Myocyte (in vitro differentiated cells): ENCODE measurements at regions not wholly inside any gene's neighbourhood (a gene's known extent, or its start where the extent isn't known, plus 50 kb on each side); places are given as distances from the start of the nearest gene placed in this dataset.
A peak's percentile ranks its signal among the peaks of the same experiment; 100 is the strongest.
"Not testable (repeated sequence)": the region's sequence is repeated elsewhere in the genome, so short reads cannot be mapped to it uniquely, and the experiment has no call there.

Experiments
- DNase-seq: peaks from one replicate; pipeline ENCODE4 v3.0.0-alpha.2; 2012; ENCODE audit warnings: low read depth

GRCh38 chrX:80508083-80508482 is 87.8 kb downstream of the TENT5D start:
- not testable (repeated sequence) for DNase-seq

GRCh38 chrX:80511969-80512760 is 91.9 kb downstream of the TENT5D start:
- no peak for DNase-seq

GRCh38 chrX:80512924-80513323 is 92.7 kb downstream of the TENT5D start:
- DNase-seq: no peak

GRCh38 chrX:80513625-80514024 is 93.4 kb downstream of the TENT5D start:
- DNase-seq: no peak

GRCh38 chrX:80537096-80537495 is 116.8 kb downstream of the TENT5D start:
- DNase-seq: no peak

GRCh38 chrX:80550722-80551121 is 130.5 kb downstream of the TENT5D start:
- no peak for DNase-seq

- DNase-seq: no peak
Measured at GRCh38 chrX:80556148-80556547, 135.9 kb downstream of the TENT5D start.

- no peak for DNase-seq
Measured at GRCh38 chrX:80572636-80573035, 152.4 kb downstream of the TENT5D start.

- no peak for DNase-seq
Measured at GRCh38 chrX:80573275-80573674, 153.0 kb downstream of the TENT5D start.

GRCh38 chrX:80574486-80575086 is 154.3 kb downstream of the TENT5D start:
- DNase-seq: not testable (repeated sequence)

GRCh38 chrX:80576267-80576666 is 156.0 kb downstream of the TENT5D start:
- no peak for DNase-seq

- DNase-seq: no peak
Measured at GRCh38 chrX:80576806-80577533, 156.7 kb downstream of the TENT5D start.

GRCh38 chrX:80578517-80579105 is 158.4 kb downstream of the TENT5D start:
- peak; percentile 22 for DNase-seq

GRCh38 chrX:80590992-80591391 is 170.7 kb downstream of the TENT5D start:
- not testable (repeated sequence) for DNase-seq

- no peak for DNase-seq
Measured at GRCh38 chrX:80602036-80602860, 182.0 kb downstream of the TENT5D start.
